Right renal cortex interstitium (tissue), 3 donors: ENCODE measurements at regions not wholly inside any gene's neighbourhood (a gene's known extent, or its start where the extent isn't known, plus 50 kb on each side); places are given as distances from the start of the nearest gene placed in this dataset.

ENCODE experiments used
- DNase-seq, 3 donors: peaks; one replicate each; pipeline ENCODE4 v3.0.0-alpha.2; 2013; ENCODE audit warnings: low read depth in 3 of 3, low spot score in 2 of 3

DNA sequence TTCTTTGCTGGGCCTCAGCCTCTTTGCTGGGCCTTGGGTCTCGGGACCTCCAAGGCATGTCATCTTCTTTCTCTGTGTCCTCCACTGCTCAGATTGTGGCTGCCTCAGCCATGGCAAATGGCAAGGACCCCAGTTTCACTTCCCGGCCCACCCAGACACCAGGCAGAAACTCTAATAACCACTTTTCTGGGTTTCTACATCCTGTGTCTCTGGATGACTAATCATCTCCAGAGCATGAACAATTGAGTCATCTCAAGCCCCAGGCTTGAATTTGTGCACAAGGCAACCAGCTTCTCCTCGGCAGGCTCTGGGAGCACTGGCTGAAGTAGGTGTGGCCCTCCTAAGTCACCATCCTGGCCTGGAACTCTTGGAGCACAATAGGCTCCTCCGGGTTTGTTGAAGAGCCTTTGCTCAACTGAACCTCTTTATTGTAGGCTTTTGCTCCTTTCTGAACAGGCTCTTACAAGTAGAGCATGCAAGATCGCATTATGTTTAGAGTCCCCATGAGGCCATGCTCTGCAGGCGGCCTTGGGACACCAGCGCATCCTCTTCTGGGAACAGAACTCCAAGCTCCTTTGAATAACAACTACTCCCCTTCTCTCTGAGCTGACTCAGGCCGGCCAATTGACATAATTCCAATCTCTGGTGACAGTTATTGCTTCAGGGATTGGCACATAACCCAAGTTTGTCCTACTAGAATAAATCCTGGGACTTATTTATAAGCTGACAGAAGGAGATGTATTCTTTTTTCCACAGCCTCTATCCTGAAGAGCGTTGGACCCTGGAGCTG is 218.1 kb downstream of the WDR11 start:
- no peak for DNase-seq

DNA sequence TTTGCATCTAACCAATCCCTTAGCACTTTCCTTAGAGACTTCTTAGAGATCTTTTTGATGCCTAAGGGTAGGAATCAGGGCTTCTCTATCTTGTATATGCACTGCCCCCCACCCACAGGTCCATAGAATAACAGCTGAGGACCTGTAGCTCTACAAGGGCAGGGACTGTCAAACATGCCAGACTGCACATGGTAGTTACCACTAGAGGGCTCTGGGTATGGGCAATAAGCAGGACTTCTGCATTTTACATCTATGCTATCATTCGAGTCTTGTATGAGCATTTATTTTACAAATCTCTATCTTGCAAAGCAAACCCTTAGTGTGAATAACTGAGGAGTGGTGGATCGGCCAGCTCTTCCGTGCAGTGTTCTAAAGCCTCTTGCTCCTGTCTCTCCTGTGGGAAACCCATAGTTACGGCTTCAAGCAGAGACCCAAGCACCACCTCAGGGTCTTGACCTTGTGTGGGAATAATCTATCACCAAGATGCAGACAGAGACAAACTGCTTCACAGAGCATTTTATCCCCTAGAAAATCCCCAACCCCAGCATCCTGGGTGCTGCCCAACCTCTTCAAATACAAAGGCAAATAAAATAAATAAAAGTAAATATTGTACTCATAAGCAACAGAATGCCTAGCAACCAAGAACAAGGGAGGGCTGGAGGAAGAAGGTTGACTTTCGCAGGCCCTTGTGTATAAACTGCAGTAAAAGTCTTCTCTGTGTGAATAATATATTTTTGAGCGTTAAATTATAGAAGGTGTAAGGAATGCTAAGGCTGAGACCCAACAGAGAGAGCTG is 219.3 kb downstream of the WDR11 start:
- no peak for DNase-seq

DNA sequence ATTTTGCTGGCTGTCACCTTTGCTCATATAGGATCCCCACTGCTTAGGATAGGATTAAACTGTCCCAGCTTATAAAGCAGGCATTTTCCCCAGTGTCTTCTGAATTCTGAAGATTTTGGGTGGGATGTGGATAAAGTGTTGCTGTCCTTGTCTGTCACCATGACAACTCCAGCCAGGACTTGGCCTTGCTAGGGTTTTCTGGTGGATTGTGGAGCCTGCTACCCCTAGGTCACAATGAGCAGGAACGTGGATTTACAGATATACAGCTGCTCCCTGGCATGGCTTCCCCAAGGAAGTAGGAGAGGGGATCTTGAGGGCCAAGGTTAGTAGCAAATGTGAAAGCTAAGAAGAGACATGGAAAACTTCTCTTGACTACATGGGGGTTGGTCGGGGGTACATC is 220.7 kb downstream of the WDR11 start:
- no peak for DNase-seq

DNA sequence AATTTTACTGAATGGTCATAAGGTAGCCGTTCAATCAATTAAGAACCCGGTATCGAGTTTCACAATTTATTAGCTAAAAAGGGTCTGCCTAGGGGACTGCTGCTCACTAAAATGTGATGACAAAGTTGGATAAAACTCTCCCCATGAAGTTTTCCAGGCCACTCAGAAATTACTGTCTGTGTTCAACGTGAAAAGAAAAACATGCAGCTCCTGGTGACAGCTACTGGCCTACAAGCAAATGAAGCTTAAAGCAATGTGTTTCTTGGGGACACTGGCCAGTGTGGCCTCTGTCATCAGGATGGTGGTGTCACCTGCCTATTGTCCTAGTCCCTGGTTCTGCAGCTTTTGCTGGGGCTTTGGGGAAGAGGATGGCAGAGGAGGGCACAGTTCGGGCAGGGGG is 222.6 kb downstream of the WDR11 start:
- DNase-seq: no peak

DNA sequence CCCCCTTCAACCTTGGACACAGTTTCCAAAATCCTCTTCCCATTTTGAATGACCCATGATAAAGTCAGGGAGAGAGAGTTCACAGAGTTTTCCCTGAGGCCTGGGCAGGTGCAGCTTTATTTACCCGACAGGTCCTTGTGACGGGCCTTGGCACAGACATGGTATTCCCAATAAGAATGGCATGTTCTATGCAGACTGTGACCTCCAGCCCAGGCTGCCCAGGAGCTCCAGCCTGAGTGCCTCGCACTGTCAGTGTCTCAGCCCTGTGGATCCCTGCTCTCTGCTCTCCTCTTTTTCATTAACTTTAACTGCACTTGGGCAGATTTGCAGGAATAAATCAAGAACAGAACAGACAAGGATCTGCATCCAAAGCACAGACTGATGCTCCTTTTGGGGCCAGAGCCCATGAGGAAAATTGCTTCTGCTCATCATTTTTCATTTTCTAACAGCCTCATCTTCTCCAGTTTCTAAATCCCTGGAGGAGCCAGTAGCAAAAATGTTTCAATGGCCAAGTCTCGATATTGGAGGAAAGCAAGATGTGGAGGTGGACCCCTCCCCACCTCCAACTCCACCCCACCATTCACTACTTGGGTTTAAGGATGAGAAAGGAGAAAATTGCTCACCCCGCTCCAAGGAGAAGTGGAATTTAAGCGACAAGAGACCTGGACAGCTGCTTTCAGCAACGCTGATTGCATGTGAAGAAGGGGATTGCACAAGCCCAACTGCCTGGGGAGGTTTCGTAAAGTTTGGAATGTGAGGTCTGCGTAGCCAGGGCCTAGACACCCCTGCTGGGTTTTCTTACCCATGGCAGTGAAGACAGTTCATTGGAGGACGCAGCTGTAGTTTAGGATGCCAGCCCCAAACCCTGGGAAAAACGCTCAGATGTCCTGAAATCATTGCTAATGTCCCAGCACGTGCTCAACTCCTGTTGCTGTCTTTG is 225.9 kb downstream of the WDR11 start:
- DNase-seq: no peak

DNA sequence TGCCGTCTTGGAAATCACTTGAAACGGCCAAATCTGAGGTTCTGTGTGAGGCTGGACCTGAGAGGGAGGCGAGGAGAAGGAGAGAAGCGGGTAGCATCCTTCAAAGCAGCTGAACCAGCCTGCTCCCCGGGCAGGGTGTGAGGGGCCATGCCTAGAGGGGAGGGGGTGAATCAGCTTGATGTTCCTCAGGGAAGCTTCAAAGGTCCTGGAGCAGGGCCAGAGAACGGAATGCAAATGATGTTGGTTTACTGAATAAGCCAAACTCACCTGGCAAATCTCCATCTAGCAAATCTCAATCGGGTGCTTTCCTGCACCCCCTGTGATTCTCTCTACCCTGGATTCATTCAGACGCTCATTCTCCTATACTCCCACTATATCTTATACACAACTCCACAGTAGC is 226.9 kb downstream of the WDR11 start:
- DNase-seq: no peak

DNA sequence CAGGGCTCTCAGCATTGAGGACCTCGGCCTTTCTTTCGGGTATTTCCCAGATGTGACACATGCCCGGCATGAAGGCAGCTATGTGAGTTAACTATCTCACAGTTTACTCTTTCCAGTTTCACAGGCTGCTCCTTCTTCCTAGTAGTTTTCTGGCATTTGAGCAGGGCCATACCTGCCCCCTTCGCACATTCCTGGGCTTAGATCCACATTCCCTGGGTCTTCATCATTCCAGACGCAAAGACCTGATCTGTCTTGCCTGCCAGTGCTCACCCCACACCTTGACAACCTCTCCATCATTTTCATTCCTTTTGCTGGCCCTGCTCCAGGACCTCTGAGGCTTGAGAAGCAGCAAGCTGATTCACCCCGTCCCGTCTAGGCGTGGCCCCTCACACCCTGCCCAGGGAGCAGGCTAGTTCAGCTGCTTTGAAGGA is 227.5 kb downstream of the WDR11 start:
- no peak for DNase-seq

- no peak for DNase-seq
Measured at GRCh38 chr10:121079226-121079625, 228.1 kb downstream of the WDR11 start.

- DNase-seq: no peak
Measured at GRCh38 chr10:121080281-121080891, 229.2 kb downstream of the WDR11 start.

- no peak for DNase-seq
Measured at GRCh38 chr10:121081306-121081705, 230.1 kb downstream of the WDR11 start.

DNA sequence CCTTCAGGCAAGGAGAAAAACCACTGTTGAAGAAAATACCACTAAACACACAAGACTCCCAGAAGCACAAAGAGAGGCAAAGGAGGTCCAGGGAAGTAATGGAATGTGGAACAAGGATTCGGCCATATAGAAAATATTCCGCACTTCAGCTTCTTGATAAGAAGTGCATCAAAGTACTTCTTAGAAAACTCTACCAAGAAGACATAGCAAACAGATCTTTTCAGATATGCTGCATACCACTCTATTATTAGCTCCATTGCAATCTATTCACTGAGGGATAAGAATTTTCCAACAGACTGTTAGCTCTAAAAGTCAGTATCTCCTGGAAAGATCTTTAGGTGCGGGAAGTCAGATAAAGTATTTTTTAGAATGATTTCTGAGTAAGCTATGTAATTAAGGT is 231.8 kb downstream of the WDR11 start:
- DNase-seq: no peak

DNA sequence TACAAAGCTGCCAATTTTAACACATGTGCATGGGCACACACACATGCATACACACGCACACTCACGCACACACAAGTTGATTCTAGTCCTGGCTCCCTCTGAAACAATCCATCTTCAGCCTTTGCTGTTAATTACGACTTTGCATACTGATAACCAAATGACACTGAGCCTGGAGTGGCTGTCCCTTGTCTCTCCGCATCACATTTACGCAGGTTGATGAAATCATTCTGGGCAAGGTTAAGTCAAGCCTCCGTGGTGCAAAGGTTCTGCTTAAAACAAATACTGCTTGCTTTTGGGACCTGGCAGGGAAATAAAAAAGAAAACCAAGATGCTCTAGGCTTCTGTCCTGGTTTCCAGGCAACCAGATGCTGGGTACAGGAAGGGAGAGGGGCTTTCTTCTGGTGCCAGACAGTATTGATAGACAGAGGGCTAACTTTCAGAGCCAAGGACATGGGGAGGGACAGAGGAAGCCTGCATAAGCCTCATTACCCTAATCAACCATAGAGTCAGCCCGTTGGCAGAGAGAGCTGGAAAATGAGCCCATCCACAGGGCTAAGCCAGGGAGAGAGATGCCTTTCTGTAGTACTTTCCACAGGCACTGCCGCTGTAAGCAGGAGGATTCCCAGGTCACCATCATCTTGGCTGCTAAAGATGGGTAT is 233.0 kb downstream of the WDR11 start:
- DNase-seq: no peak

DNA sequence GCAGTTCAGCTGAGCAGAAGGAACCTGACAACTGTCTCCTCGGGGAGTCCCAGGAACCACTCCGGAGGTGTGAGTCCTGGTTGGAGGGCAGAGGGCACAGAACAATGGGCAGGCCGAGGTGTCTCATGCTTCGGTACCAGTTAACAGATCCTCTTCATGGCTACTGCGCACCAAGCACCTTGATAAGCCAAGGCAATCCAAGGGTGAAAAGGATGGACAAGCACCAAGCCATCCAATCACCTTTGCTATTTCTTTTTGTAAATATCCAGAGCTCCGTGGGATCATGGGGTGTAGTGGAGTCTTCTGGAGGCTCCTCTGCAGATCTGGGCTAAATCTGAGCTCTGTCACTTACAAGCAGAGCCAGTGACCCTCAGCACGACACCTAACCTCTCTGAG is 233.5 kb downstream of the WDR11 start:
- no peak for DNase-seq

DNA sequence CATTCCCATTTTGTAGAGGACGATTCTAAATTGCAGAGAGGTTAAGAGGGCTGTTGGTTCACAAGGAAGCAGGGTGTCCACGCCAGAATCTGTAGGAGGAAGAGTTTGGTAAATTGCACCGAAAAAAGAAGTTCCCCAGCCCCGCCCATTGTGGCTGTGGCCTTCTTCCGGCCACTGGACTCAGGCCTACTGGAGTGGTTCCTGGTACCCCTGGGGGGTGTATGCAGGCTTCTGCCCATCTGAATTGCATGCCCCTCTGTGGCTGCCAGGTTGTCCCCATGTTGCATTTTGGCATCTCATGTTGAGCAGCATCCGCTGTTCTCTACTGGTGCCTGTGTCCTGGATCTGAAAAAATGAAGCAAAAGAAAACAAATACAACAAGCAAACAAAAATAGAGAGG is 234.2 kb downstream of the WDR11 start:
- DNase-seq: no peak

GRCh38 chr10:121087129-121087528 is 236.0 kb downstream of the WDR11 start:
- no peak for DNase-seq

GRCh38 chr10:121087688-121088087 is 236.5 kb downstream of the WDR11 start:
- no peak for DNase-seq

- no peak for DNase-seq
Measured at GRCh38 chr10:121088524-121088923, 237.4 kb downstream of the WDR11 start.

- DNase-seq: no peak
Measured at GRCh38 chr10:121089434-121089833, 238.3 kb downstream of the WDR11 start.

DNA sequence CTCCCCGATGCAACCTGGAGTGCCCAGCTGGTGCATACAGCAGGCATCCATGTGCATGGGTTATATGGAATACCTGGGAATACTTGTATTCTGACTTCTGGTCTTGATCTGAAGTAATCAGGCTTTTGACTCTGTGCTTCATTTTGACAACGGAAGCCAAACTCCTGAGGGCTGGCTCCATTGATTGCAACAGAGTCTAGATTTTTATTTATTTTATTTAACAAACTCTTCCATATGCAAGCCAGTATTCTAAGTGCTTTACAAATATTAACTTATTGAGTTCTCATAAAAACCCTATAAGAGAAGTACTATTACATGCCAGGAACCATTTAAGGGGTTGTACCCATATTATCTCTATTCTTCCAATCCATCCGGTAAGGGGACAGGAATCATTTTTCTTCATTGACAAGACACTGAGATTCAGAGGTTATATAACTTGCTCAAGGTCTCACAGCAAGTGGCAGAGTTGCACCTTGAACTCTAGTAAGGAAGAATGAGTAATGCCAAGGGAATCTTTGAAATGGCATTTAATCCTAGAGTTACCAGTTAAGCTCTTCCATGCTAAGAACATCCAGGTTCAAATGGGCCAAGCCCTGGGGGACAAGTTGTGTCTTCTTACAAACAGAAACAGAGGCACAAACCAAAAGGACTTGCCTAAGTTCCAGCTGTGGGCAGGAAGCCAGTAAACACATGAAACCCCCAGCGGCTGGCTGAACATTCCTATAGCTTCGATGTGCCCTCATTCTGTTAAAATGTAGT is 241.0 kb downstream of the WDR11 start:
- no peak for DNase-seq
